ENCODE measurements at regions not wholly inside any gene's neighbourhood (a gene's known extent, or its start where the extent isn't known, plus 50 kb on each side); places are given as distances from the start of the nearest gene placed in this dataset.
"Not testable (repeated sequence)": the region's sequence is repeated elsewhere in the genome, so short reads cannot be mapped to it uniquely, and the experiment has no call there.

DNA sequence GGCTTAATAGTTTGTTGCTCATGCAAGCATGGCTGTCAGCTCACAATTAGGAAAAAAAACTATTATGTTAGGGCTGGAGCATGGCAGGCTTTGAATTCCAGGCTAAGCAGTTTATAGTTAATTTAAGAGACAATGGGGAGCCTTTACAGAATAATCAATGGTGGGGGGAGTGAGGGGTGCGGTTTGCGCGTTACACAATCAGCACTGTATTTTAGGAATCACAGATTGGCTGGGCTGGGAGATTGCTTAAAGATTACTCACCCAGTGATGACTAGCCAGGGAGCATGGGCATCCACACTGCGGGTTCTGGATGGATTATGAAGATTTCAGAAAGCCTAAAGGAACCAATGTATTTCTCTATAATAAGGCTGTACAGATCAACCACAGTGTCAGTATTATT is 186.6 kb downstream of the SOX3 start:
- DNase-seq: no peak

DNA sequence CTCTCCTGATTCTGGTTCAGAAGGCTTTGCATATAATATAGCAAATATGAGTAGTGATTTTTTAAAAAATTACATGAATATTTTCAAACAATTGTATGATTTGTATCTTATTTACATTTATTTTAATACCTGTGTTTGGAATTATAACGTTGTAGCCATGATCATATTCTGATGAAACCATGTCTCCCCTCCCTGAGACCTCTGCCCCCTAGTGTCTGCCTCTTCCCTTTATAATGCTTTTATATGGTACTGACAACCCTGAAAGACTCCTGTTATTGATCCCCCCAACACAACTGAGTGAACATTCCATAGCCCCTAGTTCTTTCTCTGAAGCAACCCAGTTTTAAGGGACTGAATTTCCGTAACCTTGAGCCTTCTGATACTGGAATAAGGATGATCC is 187.4 kb downstream of the SOX3 start:
- no peak for DNase-seq

DNA sequence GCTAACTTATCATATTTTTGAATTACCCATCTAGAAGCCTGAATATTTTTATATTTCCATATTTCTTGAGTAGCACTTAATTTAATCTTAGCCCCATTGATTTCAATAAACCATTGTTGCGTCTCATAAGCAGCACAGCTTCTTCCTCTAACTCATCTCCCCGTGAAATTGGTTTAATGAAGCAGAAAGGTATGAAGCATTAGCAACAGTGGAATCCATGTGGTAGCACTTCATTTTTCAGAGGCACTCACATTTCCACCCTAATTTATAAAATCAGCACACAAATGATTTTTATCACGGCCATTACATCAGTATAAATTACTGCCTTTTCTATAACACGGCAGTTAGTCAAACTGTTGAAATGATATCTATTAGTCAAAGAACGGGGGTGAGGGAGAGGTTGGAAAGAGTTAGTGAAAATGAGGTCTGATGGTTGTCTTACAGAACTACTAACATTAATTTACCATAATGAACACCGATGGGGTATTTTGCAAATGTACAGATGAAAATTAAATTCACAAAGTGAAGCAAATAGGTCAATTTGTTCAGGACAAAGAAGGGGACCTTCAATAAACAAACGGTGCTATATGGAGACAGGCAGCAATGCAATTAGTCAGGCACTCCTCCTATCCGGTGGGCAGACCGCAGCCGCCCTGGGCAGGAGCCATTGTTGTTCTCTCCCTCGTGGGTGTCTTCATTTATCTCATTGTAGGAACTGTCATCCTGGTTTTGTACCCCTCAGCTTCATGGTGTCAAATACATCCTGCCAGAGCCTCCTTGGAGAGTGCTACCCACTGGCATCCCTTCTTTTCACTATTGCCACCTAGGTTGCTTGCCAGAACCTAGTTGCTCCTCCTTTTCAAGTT is 205.7 kb downstream of the SOX3 start:
- no peak for DNase-seq

DNA sequence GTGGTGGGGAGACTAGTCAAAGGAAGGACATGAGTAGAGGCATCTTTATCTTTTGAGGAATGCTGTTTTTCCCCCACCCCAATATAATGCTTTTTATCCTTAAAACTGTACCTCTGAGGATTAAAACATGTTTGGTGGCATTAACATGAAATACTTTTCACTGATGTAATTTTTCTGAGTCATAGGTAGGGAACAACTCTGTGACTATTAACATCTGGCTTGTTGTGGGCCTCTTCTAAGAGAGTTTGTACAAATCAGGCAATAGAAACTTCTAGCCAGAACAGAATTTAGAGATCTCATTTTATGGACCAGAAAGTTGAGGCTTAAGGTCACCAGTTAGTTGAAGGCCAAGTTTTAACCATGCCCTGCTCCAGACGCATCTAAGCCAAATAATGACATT is 207.6 kb downstream of the SOX3 start:
- DNase-seq: no peak

GRCh38 chrX:140292961-140293360 is 211.9 kb downstream of the SOX3 start:
- no peak for DNase-seq

DNA sequence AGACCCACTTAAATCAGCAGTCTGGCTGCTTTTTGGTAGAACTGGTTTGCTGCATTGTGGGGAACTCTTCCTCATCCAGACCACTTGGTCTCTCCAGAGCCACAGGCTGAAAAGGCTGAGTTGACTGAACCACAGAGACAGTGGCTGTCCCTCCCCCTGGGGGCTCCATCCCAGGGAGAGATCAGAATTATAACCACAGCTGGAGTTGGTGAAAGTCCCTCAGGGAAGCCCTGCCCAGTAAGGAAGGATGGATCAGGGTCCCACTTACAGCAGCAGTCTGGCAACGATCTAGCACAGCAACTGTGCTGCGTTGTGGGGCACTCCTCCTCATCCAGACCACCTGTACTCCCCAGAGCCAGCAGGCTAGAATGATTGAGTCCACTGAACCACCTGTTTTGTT is 212.7 kb downstream of the SOX3 start:
- no peak for DNase-seq

DNA sequence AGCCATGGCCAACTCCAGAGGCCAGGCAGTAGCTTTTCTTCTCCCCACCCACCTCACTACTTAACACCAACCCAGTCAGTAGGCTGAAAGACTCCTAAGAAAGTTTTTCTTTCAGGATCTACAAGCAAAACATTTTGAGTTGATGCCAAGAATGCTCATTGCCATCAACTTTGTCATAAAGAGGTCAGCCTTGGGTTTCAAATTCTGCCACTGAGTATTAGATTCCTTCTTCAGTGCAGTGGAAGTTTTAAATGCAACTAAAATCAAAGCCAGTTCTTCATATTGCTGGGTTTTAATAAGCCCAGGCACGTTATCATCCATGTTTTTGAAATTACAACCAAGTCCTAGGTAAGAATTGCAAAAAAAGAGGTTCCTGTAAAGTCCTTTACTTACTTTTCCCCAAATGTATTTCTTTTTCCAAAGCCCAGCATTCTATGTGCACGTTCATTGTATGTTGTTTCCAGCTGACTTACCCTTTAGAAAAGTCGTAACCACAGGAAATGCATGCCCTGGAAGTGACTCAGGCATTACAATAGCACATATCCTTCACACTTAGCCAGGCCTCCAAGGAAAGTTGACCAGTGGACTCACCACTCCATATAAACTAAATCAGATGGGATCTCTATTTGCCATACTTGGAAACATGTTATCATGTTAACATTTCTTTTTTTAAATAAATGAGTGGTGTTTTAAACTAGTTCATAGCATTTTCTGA is 229.9 kb downstream of the SOX3 start:
- DNase-seq: no peak

GRCh38 chrX:140273921-140274320 is 230.9 kb downstream of the SOX3 start:
- no peak for DNase-seq

DNA sequence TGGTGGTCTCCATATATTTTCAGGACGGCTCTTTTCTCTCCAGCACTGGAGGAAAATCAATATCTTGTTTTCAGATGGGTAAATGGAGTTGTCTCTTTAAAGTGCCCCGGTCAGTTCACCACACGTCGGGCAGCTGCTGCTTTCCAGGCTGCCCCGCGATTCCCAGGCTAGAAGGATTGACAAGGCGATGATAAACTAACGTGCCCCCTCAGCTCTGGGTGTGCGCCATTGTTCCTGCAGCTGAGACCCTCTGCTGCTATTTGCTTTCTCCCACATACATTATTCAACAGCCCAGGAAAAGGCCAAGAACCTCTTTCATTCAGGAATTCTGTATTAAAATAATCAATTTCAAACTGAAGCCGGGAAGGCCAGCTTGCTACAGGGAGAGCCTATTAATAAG is 254.5 kb downstream of the SOX3 start:
- no peak for DNase-seq

DNA sequence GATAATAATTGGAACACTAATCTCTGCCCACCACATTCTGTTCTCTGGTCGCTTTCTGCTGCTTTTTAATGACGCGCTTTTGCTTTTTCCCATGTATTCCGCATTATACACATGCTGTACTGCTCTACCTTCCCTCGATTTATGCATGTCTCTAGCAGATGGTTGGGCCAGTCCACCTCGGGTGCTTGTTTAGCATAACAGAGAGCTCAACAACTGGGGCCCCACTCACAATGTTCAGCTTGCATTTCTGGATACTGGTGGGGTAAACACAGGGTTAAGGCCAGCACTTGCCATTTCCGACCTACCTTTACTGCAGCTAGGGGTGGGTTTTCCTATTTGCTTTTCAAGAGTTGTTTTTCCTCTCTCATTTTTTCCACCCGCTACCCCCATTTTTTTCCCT is 255.8 kb downstream of the SOX3 start:
- DNase-seq: no peak

DNA sequence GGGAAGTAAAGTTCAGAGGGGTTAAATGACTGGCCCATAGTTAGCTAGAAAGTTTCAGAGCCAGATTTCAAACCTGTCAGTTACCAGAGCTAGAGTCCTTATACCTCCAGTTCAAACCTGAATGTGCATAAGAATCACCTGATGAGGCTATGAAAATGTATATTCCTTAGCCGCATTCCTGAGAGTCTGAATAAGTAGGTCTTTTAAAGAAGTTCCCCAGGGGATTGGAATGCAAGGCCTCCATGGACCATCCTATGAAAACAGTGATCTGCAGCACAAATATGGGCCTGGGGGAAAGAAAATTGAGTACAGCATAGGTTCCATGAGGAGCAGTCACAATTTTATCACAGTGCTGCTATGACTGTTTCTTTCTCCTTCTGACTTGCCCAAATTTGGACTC is 263.9 kb upstream of the CXorf66 start:
- no peak for DNase-seq

- DNase-seq: not testable (repeated sequence)
Observed at GRCh38 chrX:140226037-140226436, 260.7 kb upstream of the CXorf66 start.

GRCh38 chrX:140215894-140216293 is 250.6 kb upstream of the CXorf66 start:
- not testable (repeated sequence) for DNase-seq

GRCh38 chrX:140214518-140214917 is 249.2 kb upstream of the CXorf66 start:
- DNase-seq: not testable (repeated sequence)

- DNase-seq: no peak
Observed at GRCh38 chrX:140206657-140207056, 241.3 kb upstream of the CXorf66 start.

DNA sequence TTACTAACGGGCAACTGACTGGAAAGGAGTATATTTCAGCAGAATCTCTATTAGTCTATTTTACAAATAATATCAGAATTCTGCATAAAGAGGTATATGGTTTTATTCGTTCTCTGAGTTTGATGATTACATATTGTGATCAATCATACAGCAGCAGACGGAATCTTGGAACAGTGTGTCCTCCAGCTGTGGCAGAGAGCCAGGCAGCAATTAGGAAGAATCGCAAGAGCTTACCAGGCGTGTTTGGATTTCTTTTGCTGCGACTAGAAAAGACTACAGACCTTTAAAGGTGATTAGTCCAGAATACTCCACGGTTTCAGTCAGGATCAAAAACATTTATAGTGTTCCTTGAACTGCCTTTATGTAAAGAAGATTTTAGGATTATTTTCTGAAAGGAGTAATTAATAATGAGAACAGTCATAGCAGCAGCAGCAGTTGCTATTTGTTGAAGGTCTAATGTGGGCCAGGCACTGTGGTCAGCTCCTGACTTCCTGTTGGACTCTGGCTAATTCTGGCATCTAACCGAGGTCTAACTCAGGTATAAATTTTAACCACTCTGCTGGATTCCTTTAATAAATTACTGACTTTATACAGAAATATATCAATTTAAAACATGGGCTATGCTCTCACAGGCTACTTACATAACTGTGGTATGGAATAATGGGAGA is 225.3 kb upstream of the CXorf66 start:
- DNase-seq: no peak

GRCh38 chrX:140180585-140180984 is 215.3 kb upstream of the CXorf66 start:
- DNase-seq: no peak

DNA sequence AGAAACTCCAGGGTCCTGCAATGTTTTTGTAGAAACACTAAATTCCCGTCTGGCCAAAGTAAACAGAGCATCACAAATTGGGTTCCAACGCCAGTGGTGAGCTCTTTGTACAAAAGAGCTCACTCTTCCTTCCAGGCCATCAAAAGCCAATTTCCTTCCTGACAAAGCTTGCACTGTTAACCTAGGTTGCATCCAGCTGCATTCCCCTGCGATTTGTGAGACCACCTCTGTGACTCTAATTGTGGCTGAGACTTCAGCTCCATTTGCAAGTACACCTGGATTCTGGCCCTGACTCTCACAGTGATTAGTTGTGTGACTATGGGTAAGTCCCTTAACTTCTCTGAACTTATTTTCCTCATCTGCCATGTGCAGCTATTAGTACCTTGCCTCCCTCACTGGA is 212.5 kb upstream of the CXorf66 start:
- no peak for DNase-seq

DNA sequence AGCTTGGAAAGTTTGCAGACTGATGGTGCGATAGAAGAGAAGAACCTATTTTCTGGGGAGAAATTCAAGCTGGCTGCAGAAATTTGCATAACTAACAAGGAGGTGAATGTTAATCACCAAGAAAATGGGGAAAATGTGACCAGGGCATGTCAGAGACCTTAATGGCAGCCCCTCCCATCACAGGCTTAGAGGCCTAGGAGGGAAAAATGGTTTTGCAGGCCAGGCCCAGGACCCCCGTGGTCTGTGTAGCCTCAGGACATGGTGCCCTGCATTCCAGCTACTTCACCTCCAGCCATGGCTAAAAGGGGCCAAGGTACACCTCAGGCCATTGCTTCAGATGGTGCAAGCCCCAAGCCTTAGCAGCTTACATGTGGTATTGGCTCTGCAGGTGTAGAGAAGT is 207.1 kb upstream of the CXorf66 start:
- no peak for DNase-seq

DNA sequence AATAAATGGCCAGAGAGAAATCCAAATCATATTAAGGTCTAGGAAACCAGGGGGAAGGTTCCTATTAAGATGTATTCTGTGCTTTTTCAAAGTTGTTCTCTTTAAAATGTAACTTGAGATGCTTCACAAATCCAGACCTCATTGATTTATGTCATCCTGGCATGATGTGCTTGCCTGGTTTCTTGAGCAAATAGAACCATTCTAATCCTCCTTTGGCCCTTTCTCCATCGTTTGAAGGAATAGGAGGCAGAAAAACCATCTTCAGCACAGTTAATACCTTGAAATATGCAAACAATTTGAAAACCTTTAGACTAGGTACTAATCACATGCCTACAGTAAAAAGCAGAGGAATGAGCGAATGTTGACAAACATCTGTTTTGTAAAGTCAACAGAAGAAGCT is 202.2 kb upstream of the CXorf66 start:
- no peak for DNase-seq

GRCh38 chrX:140165849-140166248 is 200.5 kb upstream of the CXorf66 start:
- no peak for DNase-seq

GRCh38 chrX:140164391-140164790 is 199.1 kb upstream of the CXorf66 start:
- DNase-seq: no peak

GRCh38 chrX:140163371-140164159 is 198.2 kb upstream of the CXorf66 start:
- DNase-seq: no peak
